ENCODE measurements at regions not wholly inside any gene's neighbourhood (a gene's known extent, or its start where the extent isn't known, plus 50 kb on each side); places are given as distances from the start of the nearest gene placed in this dataset.

GRCh38 chr5:28110781-28111180, 1072.4 kb upstream of the CDH9 start:
- Histone ChIP-seq H3K9me2 (replicated peaks; ENCODE audit: insufficient read depth, low read length) (no peaks in the 10 kb centered on the region), H3K27ac (ENCODE audit: low read length) (no peak overlapping the region), H3K9ac (ENCODE audit: low read length) (no peak overlapping the region), H3K79me2 (ENCODE audit: low read length) (no peaks in the 10 kb centered on the region), H3K36me3 (ENCODE audit: insufficient read depth, low read length) (no peaks in the 10 kb centered on the region), H3K4me3 (ENCODE audit: low read length) (no peak overlapping the region), H4K20me1 (ENCODE audit: insufficient read depth, low read depth, low read length) (no peaks in the 10 kb centered on the region), H3K4me1 (ENCODE audit: low read length) (no peaks in the 10 kb centered on the region), H3K9me3 (ENCODE audit: low read length) (no peaks in the 10 kb centered on the region), H3K4me2 (ENCODE audit: low read depth, low read length, poor library complexity, severe bottlenecking) (no peak overlapping the region), H2AFZ (ENCODE audit: low read length) (peak overlapping the region; percentile 50; the same call in 1 of the 2 replicates), H3K27me3 (ENCODE audit: low read length) (no peaks in the 10 kb centered on the region)
- DNase-seq, result no peak

- Histone ChIP-seq H3K4me3 (ENCODE audit: low read length) (no peak overlapping the region), H4K20me1 (ENCODE audit: insufficient read depth, low read depth, low read length) (no peaks in the 10 kb centered on the region), H3K9me2 (replicated peaks; ENCODE audit: insufficient read depth, low read length) (no peaks in the 10 kb centered on the region; the same call in 1 of the 2 replicates), H3K9me3 (ENCODE audit: low read length) (no peaks in the 10 kb centered on the region; the same call in none of the 2 replicates), H3K79me2 (ENCODE audit: low read length) (no peaks in the 10 kb centered on the region), H3K4me1 (ENCODE audit: low read length) (no peaks in the 10 kb centered on the region), H3K27ac (ENCODE audit: low read length) (no peak overlapping the region), H3K36me3 (ENCODE audit: insufficient read depth, low read length) (no peaks in the 10 kb centered on the region), H2AFZ (ENCODE audit: low read length) (no peak overlapping the region), H3K9ac (ENCODE audit: low read length) (no peak overlapping the region), H3K27me3 (ENCODE audit: low read length) (no peaks in the 10 kb centered on the region), H3K4me2 (ENCODE audit: low read depth, low read length, poor library complexity, severe bottlenecking) (no peak overlapping the region)
- no peak for DNase-seq
Observed at GRCh38 chr5:28104080-28104479, 1065.7 kb upstream of the CDH9 start.

DNA sequence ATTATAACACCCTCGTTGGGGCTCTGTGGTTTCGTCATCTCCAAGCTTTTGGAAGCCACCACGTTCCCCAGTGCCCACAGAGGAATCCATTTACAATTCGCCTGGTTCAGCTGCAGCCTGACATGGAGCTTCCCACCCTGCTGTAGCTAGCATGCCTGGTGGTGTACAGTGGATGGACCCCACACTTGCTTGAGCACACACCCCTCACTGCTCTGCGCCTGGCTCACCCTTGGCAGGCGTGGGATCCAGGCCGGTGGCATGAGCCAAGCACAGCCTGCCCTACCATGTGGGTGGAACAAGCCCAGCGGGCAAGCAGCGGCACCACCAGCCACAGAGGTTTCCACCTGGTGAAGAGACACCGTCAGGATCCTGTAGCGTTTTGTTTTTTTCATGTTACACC, 1045.7 kb upstream of the CDH9 start:
- Histone ChIP-seq H3K27me3 (ENCODE audit: low read length) (no peaks in the 10 kb centered on the region), H3K9ac (ENCODE audit: low read length) (no peak overlapping the region), H3K9me3 (ENCODE audit: low read length) (no peaks in the 10 kb centered on the region; the same call in 1 of the 2 replicates), H3K9me2 (replicated peaks; ENCODE audit: insufficient read depth, low read length) (no peaks in the 10 kb centered on the region), H3K79me2 (ENCODE audit: low read length) (no peaks in the 10 kb centered on the region), H3K4me1 (ENCODE audit: low read length) (no peaks in the 10 kb centered on the region), H3K36me3 (ENCODE audit: insufficient read depth, low read length) (no peaks in the 10 kb centered on the region), H2AFZ (ENCODE audit: low read length) (no peak overlapping the region), H3K27ac (ENCODE audit: low read length) (no peak overlapping the region), H4K20me1 (ENCODE audit: insufficient read depth, low read depth, low read length) (no peaks in the 10 kb centered on the region), H3K4me3 (ENCODE audit: low read length) (no peak overlapping the region), H3K4me2 (ENCODE audit: low read depth, low read length, poor library complexity, severe bottlenecking) (no peak overlapping the region)
- no peak for DNase-seq

GRCh38 chr5:28082610-28083009, 1044.2 kb upstream of the CDH9 start:
- H3K9ac ChIP-seq (ENCODE audit: low read length), result no peak overlapping the region
- H4K20me1 ChIP-seq (ENCODE audit: insufficient read depth, low read depth, low read length), result no peaks in the 10 kb centered on the region
- H2AFZ ChIP-seq (ENCODE audit: low read length), result no peak overlapping the region
- no peaks in the 10 kb centered on the region; the same call in 1 of the 2 replicates for H3K9me3 ChIP-seq (ENCODE audit: low read length)
- DNase-seq, result no peak
- H3K79me2 ChIP-seq (ENCODE audit: low read length), result no peaks in the 10 kb centered on the region
- no peak overlapping the region for H3K27ac ChIP-seq (ENCODE audit: low read length)
- no peaks in the 10 kb centered on the region for H3K4me1 ChIP-seq (ENCODE audit: low read length)
- no peak overlapping the region for H3K4me3 ChIP-seq (ENCODE audit: low read length)
- H3K9me2 ChIP-seq (replicated peaks; ENCODE audit: insufficient read depth, low read length), result no peaks in the 10 kb centered on the region
- H3K4me2 ChIP-seq (ENCODE audit: low read depth, low read length, poor library complexity, severe bottlenecking), result no peak overlapping the region
- no peaks in the 10 kb centered on the region for H3K36me3 ChIP-seq (ENCODE audit: insufficient read depth, low read length)
- no peaks in the 10 kb centered on the region for H3K27me3 ChIP-seq (ENCODE audit: low read length)

DNA sequence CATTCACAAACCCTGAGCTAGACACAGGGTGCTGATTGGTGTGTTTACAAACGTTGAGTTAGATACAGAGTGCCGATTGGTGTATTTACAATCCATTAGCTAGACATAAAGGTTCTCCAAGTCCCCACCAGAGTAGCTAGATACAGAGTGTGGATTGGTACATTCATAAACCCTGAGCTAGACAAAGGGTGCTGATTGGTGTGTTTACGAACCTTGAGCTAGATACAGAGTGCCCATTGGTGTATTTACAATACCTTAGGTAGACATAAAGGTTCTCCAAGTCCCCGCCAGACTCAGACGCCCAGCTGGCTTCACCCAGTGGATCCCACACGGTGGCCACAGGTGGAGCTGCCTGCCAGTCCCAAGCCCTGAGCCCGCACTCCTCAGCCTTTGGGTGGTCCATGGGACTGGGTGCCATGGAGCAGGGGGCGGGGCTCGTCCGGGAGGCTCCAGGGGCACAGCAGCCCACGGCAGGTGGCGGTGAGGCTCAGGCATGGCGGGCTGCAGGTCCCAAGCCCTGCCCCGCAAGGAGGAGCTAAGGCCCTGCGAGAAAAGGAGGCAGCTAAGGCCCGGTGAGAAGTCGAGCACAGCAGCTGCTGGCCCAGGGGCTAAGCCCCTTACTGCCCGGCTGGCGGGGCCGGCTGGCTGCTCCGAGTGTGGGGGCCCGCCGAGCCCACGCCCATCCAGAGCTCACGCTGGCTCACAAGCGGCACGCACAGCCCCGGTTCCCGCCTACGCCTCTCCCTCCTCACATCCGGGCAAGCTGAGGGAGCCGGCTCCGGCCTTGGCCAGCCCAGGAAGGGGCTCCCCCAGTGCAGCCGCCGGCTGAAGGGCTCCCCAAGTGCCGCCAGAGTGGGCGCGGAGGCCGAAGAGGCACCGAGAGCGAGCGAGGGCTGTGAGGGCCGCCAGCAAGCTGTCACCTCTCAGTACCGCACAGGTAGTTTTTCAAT, 1039.2 kb upstream of the CDH9 start:
- Histone ChIP-seq H3K27ac (ENCODE audit: low read length) (no peak overlapping the region), H3K9ac (ENCODE audit: low read length) (no peak overlapping the region), H3K27me3 (ENCODE audit: low read length) (no peaks in the 10 kb centered on the region), H3K9me2 (replicated peaks; ENCODE audit: insufficient read depth, low read length) (no peaks in the 10 kb centered on the region), H4K20me1 (ENCODE audit: insufficient read depth, low read depth, low read length) (no peaks in the 10 kb centered on the region), H3K36me3 (ENCODE audit: insufficient read depth, low read length) (no peaks in the 10 kb centered on the region), H2AFZ (ENCODE audit: low read length) (no peak overlapping the region), H3K9me3 (ENCODE audit: low read length) (no peaks in the 10 kb centered on the region; the same call in 1 of the 2 replicates), H3K4me3 (ENCODE audit: low read length) (no peak overlapping the region), H3K79me2 (ENCODE audit: low read length) (no peaks in the 10 kb centered on the region), H3K4me2 (ENCODE audit: low read depth, low read length, poor library complexity, severe bottlenecking) (no peak overlapping the region), H3K4me1 (ENCODE audit: low read length) (no peaks in the 10 kb centered on the region)
- DNase-seq, result no peak

GRCh38 chr5:28066856-28067255, 1028.5 kb upstream of the CDH9 start:
- H3K27me3 ChIP-seq (ENCODE audit: low read length), result no peaks in the 10 kb centered on the region
- no peaks in the 10 kb centered on the region for H3K79me2 ChIP-seq (ENCODE audit: low read length)
- no peaks in the 10 kb centered on the region for H3K9me2 ChIP-seq (replicated peaks; ENCODE audit: insufficient read depth, low read length)
- peak overlapping the region; percentile 45; the same call in 1 of the 2 replicates for H2AFZ ChIP-seq (ENCODE audit: low read length)
- no peak for DNase-seq
- no peak overlapping the region for H3K4me2 ChIP-seq (ENCODE audit: low read depth, low read length, poor library complexity, severe bottlenecking)
- H3K9me3 ChIP-seq (ENCODE audit: low read length), result no peaks in the 10 kb centered on the region
- H3K27ac ChIP-seq (ENCODE audit: low read length), result no peak overlapping the region
- no peaks in the 10 kb centered on the region for H3K36me3 ChIP-seq (ENCODE audit: insufficient read depth, low read length)
- no peaks in the 10 kb centered on the region for H4K20me1 ChIP-seq (ENCODE audit: insufficient read depth, low read depth, low read length)
- no peaks in the 10 kb centered on the region for H3K4me1 ChIP-seq (ENCODE audit: low read length)
- H3K9ac ChIP-seq (ENCODE audit: low read length), result no peak overlapping the region
- no peak overlapping the region for H3K4me3 ChIP-seq (ENCODE audit: low read length)

DNA sequence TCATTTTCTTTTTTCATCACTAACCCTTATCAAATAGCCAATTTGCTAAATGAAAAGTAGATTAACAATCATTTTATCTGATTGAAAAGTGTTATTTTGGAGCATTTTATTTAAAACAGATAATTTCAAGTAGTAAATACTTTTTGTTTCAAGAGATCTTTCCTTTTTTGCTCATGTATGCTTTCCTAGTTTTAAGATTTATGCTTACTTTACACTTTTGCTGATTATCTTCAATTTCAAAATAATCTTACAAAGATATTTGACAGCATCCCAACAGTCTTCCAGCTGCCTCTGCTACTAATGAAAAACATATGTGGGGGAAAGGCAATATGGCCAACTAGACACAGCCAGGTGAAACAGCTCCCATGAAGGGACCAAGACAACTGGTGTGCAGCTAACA, 1027.3 kb upstream of the CDH9 start:
- H3K79me2 ChIP-seq (ENCODE audit: low read length), result no peaks in the 10 kb centered on the region
- no peaks in the 10 kb centered on the region for H3K27me3 ChIP-seq (ENCODE audit: low read length)

GRCh38 chr5:28046596-28046995, 1008.2 kb upstream of the CDH9 start:
- H4K20me1 ChIP-seq (ENCODE audit: insufficient read depth, low read depth, low read length), result no peaks in the 10 kb centered on the region
- no peak overlapping the region for H3K4me3 ChIP-seq (ENCODE audit: low read length)
- no peak overlapping the region for H3K27ac ChIP-seq (ENCODE audit: low read length)
- no peak overlapping the region for H2AFZ ChIP-seq (ENCODE audit: low read length)
- no peaks in the 10 kb centered on the region; the same call in 1 of the 2 replicates for H3K9me3 ChIP-seq (ENCODE audit: low read length)
- no peaks in the 10 kb centered on the region for H3K36me3 ChIP-seq (ENCODE audit: insufficient read depth, low read length)
- H3K9me2 ChIP-seq (replicated peaks; ENCODE audit: insufficient read depth, low read length), result no peaks in the 10 kb centered on the region
- H3K79me2 ChIP-seq (ENCODE audit: low read length), result no peaks in the 10 kb centered on the region
- DNase-seq, result no peak
- no peak overlapping the region for H3K4me2 ChIP-seq (ENCODE audit: low read depth, low read length, poor library complexity, severe bottlenecking)
- H3K4me1 ChIP-seq (ENCODE audit: low read length), result no peaks in the 10 kb centered on the region
- H3K27me3 ChIP-seq (ENCODE audit: low read length), result no peaks in the 10 kb centered on the region
- no peak overlapping the region for H3K9ac ChIP-seq (ENCODE audit: low read length)

More for the DNA sequence above, 1027.3 kb upstream of the CDH9 start:
- H3K27ac ChIP-seq (ENCODE audit: low read length), result no peak overlapping the region
- H3K4me1 ChIP-seq (ENCODE audit: low read length), result no peaks in the 10 kb centered on the region
- no peak for DNase-seq
- H3K9me3 ChIP-seq (ENCODE audit: low read length), result no peaks in the 10 kb centered on the region
- H4K20me1 ChIP-seq (ENCODE audit: insufficient read depth, low read depth, low read length), result no peaks in the 10 kb centered on the region
- H3K4me3 ChIP-seq (ENCODE audit: low read length), result no peak overlapping the region
- H3K9me2 ChIP-seq (replicated peaks; ENCODE audit: insufficient read depth, low read length), result no peaks in the 10 kb centered on the region
- H3K36me3 ChIP-seq (ENCODE audit: insufficient read depth, low read length), result no peaks in the 10 kb centered on the region
- H2AFZ ChIP-seq (ENCODE audit: low read length), result no peak overlapping the region
- H3K4me2 ChIP-seq (ENCODE audit: low read depth, low read length, poor library complexity, severe bottlenecking), result no peak overlapping the region
- H3K9ac ChIP-seq (ENCODE audit: low read length), result no peak overlapping the region

All from Karpas-422 (cell line).